Lung (tissue), 11 donors: ENCODE measurements at regions not wholly inside any gene's neighbourhood (a gene's known extent, or its start where the extent isn't known, plus 50 kb on each side); places are given as distances from the start of the nearest gene placed in this dataset.

Experiments used
- ATAC-seq: fragments of 200-7000 bp; cut with Tn5 transposase; one replicate; pipeline ENCODE4 v1.9.1; 2020; ENCODE audit warnings: moderate number of reproducible peaks; ENCODE audit not compliant: insufficient read depth, low FRiP score
- DNase-seq, 3 donors: peaks; one replicate each; pipeline ENCODE4 v3.0.0-alpha.2; 2013 to 2017
- H3K27ac ChIP-seq, 2 donors: one replicate each; pipeline ENCODE4 v1.5.1; 2013; ENCODE audit warnings: mild to moderate bottlenecking in 2 of 2, moderate library complexity in 2 of 2, control low read depth in 1 of 2, inconsistent platforms in 1 of 2, low read depth in 1 of 2, low read length in 1 of 2
- H3K27me3 ChIP-seq, 3 donors: one replicate each; pipeline ENCODE4 v1.5.1; 2013; ENCODE audit warnings: low read length in 2 of 3; ENCODE audit not compliant: control insufficient read depth in 3 of 3, insufficient read depth in 3 of 3
- H3K36me3 ChIP-seq, 4 donors: one replicate each; pipeline ENCODE4 v1.5.1; 2013; ENCODE audit warnings: low read length in 4 of 4, mild to moderate bottlenecking in 1 of 4, moderate library complexity in 1 of 4; ENCODE audit not compliant: control insufficient read depth in 4 of 4, insufficient read depth in 4 of 4
- H3K4me1 ChIP-seq, 5 donors: one replicate each; pipeline ENCODE4 v1.5.1; 2013; ENCODE audit warnings: low read length in 5 of 5, mild to moderate bottlenecking in 2 of 5, moderate library complexity in 1 of 5; ENCODE audit not compliant: control insufficient read depth in 5 of 5, insufficient read depth in 5 of 5
- H3K4me3 ChIP-seq: one replicate; pipeline ENCODE4 v1.5.1; 2013; ENCODE audit warnings: mild to moderate bottlenecking, control low read depth, moderate library complexity
- H3K9ac ChIP-seq, 2 donors: one replicate each; pipeline ENCODE4 v1.5.1; 2013; ENCODE audit warnings: low read length in 2 of 2, control low read depth in 1 of 2; ENCODE audit not compliant: insufficient read depth in 1 of 2
- H3K9me3 ChIP-seq, 4 donors: one replicate each; pipeline ENCODE4 v1.5.1; 2013; ENCODE audit warnings: low read length in 3 of 4, mild to moderate bottlenecking in 1 of 4, moderate library complexity in 1 of 4; ENCODE audit not compliant: control insufficient read depth in 4 of 4, insufficient read depth in 3 of 4
- WGBS, 2 donors: extraction: QIAGEN DNeasy Blood & Tissue Kit; methylation state at CpG; one replicate each; pipeline ENCODE4 v1.1.7; 2013; 5-methylcytosine and 5-hydroxymethylcytosine counted together
- TF ChIP-seq, protein P1 (sequence below): IDR thresholded peaks from 2 replicates; pipeline ENCODE4 v1.5.1; 2012; ENCODE audit warnings: mild to moderate bottlenecking; ENCODE audit errors: control extremely low read depth, extremely low read depth
- donor health status: control.
- donor health status: control.
- donor health status: Bipolar disorder and iron deficiency.
- donor health status: healthy.
- donor health status: DM: yes; HTN: yes; CAD: no.

- Histone ChIP-seq H3K27ac (no peak overlapping the region), H3K4me3 (no peak overlapping the region), H3K4me1 (no peaks in the 10 kb centered on the region), H3K27me3 (no peaks in the 10 kb centered on the region), H3K9ac (no peak overlapping the region), H3K9me3 (peaks cover 0 to 10% (median 0%) of the 10 kb centered on the region in 4 donors), H3K36me3 (no peaks in the 10 kb centered on the region)
- no peak for ATAC-seq
- TF ChIP-seq, protein P1, sequence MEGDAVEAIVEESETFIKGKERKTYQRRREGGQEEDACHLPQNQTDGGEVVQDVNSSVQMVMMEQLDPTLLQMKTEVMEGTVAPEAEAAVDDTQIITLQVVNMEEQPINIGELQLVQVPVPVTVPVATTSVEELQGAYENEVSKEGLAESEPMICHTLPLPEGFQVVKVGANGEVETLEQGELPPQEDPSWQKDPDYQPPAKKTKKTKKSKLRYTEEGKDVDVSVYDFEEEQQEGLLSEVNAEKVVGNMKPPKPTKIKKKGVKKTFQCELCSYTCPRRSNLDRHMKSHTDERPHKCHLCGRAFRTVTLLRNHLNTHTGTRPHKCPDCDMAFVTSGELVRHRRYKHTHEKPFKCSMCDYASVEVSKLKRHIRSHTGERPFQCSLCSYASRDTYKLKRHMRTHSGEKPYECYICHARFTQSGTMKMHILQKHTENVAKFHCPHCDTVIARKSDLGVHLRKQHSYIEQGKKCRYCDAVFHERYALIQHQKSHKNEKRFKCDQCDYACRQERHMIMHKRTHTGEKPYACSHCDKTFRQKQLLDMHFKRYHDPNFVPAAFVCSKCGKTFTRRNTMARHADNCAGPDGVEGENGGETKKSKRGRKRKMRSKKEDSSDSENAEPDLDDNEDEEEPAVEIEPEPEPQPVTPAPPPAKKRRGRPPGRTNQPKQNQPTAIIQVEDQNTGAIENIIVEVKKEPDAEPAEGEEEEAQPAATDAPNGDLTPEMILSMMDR, result no peak
- 83 to 91% methylated on average over 3 of the region's 3 CpGs for WGBS, 2 donors
- peak in 1 of 3 donors; percentile 0 for DNase-seq
Observed at GRCh38 chr9:74245866-74246497, 251.2 kb upstream of the RORB start.

DNA sequence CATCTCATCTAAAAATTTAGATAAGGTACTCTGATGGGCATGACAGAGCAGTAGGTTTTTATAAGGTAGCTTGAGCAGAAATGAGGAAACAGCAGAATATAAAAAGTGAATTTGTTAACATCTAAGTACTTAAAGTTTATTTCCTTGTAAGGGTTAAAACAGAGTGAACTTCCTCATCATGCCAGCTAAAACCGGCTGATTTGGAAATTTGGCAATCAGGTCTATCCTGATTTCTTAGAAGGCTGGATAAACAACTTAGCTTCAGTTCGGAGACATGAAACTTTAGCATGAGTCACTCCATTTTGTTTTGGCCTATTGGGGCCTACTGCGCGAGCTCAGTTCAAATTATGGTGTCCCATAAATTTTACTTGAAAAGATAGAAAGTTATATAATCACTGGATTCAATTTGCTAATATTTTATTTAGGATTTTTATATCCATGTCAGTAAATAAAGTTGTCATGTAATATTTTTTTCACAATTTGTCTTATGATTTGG lies 241.6 kb upstream of the RORB start:
- H3K4me1 ChIP-seq, result no peaks in the 10 kb centered on the region
- no peak overlapping the region for H3K27ac ChIP-seq
- ATAC-seq (no peak), DNase-seq (peak in 1 of 3 donors; percentile 0)
- no peaks in the 10 kb centered on the region for H3K27me3 ChIP-seq
- 60% methylated on average over 4 of the region's 4 CpGs for WGBS, 2 donors
- no peak overlapping the region for H3K9ac ChIP-seq
- TF ChIP-seq, protein P1, result no peak
- H3K36me3 ChIP-seq, result no peaks in the 10 kb centered on the region
- no peak overlapping the region for H3K4me3 ChIP-seq
- H3K9me3 ChIP-seq, result no peaks in the 10 kb centered on the region

DNA sequence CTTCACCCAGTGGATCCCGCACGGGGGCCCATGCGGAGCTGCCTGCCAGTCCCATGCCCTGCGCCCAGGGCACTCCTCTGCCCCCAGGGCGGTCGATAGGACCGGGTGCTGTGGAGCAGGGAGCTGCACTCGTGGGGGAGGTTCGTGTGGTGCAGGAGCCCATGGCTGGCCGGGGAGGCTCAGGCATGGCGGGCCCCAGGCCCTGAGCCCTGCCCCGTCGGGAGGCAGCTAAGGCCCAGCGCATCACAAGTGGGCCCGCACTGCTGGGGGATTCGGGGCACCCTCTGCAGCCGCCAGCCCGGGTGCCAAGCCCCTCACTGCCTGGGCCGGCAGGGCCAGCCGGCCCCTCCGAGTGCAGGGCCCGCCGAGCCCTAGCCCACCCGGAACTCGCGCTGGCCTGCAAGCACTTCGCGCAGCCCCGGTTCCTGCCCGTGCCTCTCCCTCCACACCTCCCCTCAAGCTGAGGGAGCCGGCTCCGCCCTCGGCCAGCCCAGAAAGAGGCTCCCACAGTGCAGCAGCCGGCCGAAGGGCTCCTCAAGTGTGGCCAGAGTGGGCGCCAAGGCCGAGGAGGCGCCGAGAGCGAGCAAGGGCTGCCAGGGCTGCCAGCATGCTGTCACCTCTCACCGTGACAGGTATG lies 221.1 kb upstream of the RORB start:
- H3K9ac ChIP-seq, result no peak overlapping the region
- no peak for DNase-seq
- no peaks in the 10 kb centered on the region for H3K4me1 ChIP-seq

More for the DNA sequence above, 221.1 kb upstream of the RORB start:
- Histone ChIP-seq H3K27ac (no peak overlapping the region), H3K36me3 (no peaks in the 10 kb centered on the region), H3K27me3 (no peaks in the 10 kb centered on the region), H3K9me3 (peaks cover 0 to 5% (median 0%) of the 10 kb centered on the region in 4 donors), H3K4me3 (no peak overlapping the region)
- WGBS, 2 donors, result 94 to 95% methylated on average over 39 to 41 of the region's 41 CpGs
- TF ChIP-seq, protein P1, result no peak
- no peak for ATAC-seq
